ENCODE measurements at regions not wholly inside any gene's neighbourhood (a gene's known extent, or its start where the extent isn't known, plus 50 kb on each side); places are given as distances from the start of the nearest gene placed in this dataset.

DNA sequence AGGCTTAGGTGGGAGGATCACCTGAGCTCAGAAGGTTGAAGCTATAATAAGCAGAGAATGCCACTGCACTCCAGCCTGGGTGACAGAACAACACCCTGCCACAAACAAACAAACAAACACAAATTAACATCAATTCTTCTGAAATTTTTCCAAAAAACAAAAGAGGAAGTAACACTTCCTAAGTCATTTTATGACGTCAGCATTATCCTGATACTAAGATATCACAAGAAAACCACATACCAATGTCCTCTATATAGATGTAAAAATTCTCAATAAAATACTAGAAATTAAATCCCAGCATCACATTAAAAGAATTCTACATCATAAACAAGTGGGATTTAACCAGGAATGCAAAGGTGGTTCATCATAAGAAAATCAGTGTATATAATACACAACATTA is 64.4 kb upstream of the STK26 start:
- intact Hi-C loops (cut with DNase I; ENCODE audit: low total_unique reads), result no loop called here
- Histone ChIP-seq H3K4me3 (no peak overlapping the region), H3K27ac (no peak overlapping the region), H3K4me1 (no peaks in the 10 kb centered on the region), H3K27me3 (replicated peaks in 1 of 7) (peaks cover 0 to 6% (median 0%) of the 10 kb centered on the region in 7 donors), H3K36me3 (no peaks in the 10 kb centered on the region), H3K9me3 (no peaks in the 10 kb centered on the region)
- DNase-seq, result no peak
- TF ChIP-seq POLR2A (IDR thresholded peaks at IDR 0.05) (no peak), POLR2AphosphoS5 (IDR thresholded peaks at IDR 0.05) (no peak)
- TF ChIP-seq, protein P1, sequence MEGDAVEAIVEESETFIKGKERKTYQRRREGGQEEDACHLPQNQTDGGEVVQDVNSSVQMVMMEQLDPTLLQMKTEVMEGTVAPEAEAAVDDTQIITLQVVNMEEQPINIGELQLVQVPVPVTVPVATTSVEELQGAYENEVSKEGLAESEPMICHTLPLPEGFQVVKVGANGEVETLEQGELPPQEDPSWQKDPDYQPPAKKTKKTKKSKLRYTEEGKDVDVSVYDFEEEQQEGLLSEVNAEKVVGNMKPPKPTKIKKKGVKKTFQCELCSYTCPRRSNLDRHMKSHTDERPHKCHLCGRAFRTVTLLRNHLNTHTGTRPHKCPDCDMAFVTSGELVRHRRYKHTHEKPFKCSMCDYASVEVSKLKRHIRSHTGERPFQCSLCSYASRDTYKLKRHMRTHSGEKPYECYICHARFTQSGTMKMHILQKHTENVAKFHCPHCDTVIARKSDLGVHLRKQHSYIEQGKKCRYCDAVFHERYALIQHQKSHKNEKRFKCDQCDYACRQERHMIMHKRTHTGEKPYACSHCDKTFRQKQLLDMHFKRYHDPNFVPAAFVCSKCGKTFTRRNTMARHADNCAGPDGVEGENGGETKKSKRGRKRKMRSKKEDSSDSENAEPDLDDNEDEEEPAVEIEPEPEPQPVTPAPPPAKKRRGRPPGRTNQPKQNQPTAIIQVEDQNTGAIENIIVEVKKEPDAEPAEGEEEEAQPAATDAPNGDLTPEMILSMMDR (IDR thresholded peaks at IDR 0.05 in 8 of 11, conservative IDR thresholded peaks at IDR 0.05 in 3 of 11), result no peak
- WGBS, 5 donors, result 12 to 30% (median 22%) methylated on average over 1 of the region's 1 CpG

DNA sequence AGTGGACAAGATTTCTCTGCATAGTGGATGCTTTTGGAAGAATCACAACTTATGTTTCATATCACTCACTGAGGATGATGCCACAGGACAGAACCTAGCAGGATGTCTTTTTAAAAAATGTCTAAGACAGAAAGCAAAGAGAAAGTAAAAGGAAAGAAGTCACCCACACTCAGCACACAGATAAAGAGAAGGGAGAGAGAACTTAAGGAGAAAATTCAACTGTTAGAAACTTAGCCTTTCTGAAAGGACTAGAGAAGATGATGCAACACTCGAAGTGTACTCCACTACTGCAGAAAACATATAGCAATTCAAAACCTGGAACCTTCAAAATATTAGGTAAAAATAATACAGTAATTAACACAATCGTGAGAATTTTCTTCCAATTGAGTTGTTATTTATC is 52.8 kb upstream of the STK26 start:
- H3K9me3 ChIP-seq, result no peaks in the 10 kb centered on the region
- DNase-seq, result no peak
- intact Hi-C loops (cut with DNase I; ENCODE audit: low total_unique reads), result no loop called here
- no peak overlapping the region for H3K27ac ChIP-seq
- no peak overlapping the region for H3K4me3 ChIP-seq
- no peaks in the 10 kb centered on the region for H3K36me3 ChIP-seq
- TF ChIP-seq, protein P1 (IDR thresholded peaks at IDR 0.05 in 8 of 11, conservative IDR thresholded peaks at IDR 0.05 in 3 of 11), result no peak
- TF ChIP-seq POLR2A (IDR thresholded peaks at IDR 0.05), result no peak
- TF ChIP-seq POLR2AphosphoS5 (IDR thresholded peaks at IDR 0.05), result no peak
- peaks cover 0 to 2% (median 0%) of the 10 kb centered on the region in 7 donors for H3K27me3 ChIP-seq (replicated peaks in 1 of 7)
- no peaks in the 10 kb centered on the region for H3K4me1 ChIP-seq
- WGBS, 5 donors, result 45 to 68% (median 55%) methylated on average over 2 of the region's 2 CpGs

Small RNAs in the stretch of these regions (small RNA-seq; reads per million reads assigned to genes)
- gene AL008629.1, result 0 reads per million in 4 donors
- gene HDGFP1, result 0 reads per million in 4 donors
- 0 to 0.06 (median 0) reads per million in 4 donors for gene MCRIP2P1
- gene RNA5SP514, result 0.07 to 0.42 (median 0.10) reads per million in 4 donors

All from spleen (tissue), 11 donors.